GM18507 (cell line): ENCODE measurements at regions not wholly inside any gene's neighbourhood (a gene's known extent, or its start where the extent isn't known, plus 50 kb on each side); places are given as distances from the start of the nearest gene placed in this dataset.
"Not testable (repeated sequence)": the region's sequence is repeated elsewhere in the genome, so short reads cannot be mapped to it uniquely, and the experiment has no call there.

ENCODE experiments used
- DNase-seq: peaks from one replicate; pipeline ENCODE4 v3.0.0; 2011; ENCODE audit warnings: low read depth; ENCODE audit not compliant: insufficient read length; ENCODE audit errors: extremely low spot score
- FAIRE-seq: peaks from 2 replicates; lab custom pipeline; 2011; peaks lifted over from hg19 to GRCh38; lab: Jason Lieb, UNC

GRCh38 chr3:145904138-145904537, 256.8 kb downstream of the PLOD2 start:
- DNase-seq, result no peak
- no peak for FAIRE-seq

GRCh38 chr3:145906301-145906700, 254.7 kb downstream of the PLOD2 start:
- DNase-seq (no peak), FAIRE-seq (no peak)

- FAIRE-seq, result no peak
- no peak for DNase-seq
Measured at GRCh38 chr3:145906755-145907154, 254.2 kb downstream of the PLOD2 start.

GRCh38 chr3:145911016-145911415, 250.0 kb downstream of the PLOD2 start:
- FAIRE-seq, result no peak
- no peak for DNase-seq

- DNase-seq (no peak), FAIRE-seq (no peak)
Measured at GRCh38 chr3:145915787-145916186, 245.2 kb downstream of the PLOD2 start.

GRCh38 chr3:145927736-145928135, 233.2 kb downstream of the PLOD2 start:
- FAIRE-seq, DNase-seq: not testable (repeated sequence)

GRCh38 chr3:145936971-145937370, 224.0 kb downstream of the PLOD2 start:
- DNase-seq (no peak), FAIRE-seq (no peak)

GRCh38 chr3:145939431-145939830, 221.6 kb downstream of the PLOD2 start:
- FAIRE-seq (no peak), DNase-seq (no peak)

GRCh38 chr3:145942052-145942451, 218.9 kb downstream of the PLOD2 start:
- no peak for DNase-seq
- no peak for FAIRE-seq

GRCh38 chr3:145943952-145944351, 217.0 kb downstream of the PLOD2 start:
- no peak for FAIRE-seq
- DNase-seq, result no peak

GRCh38 chr3:145951441-145951840, 209.5 kb downstream of the PLOD2 start:
- DNase-seq (no peak), FAIRE-seq (no peak)

- no peak for FAIRE-seq
- DNase-seq, result no peak
Measured at GRCh38 chr3:145952536-145952935, 208.4 kb downstream of the PLOD2 start.

GRCh38 chr3:145953316-145953715, 207.7 kb downstream of the PLOD2 start:
- no peak for DNase-seq
- no peak for FAIRE-seq

GRCh38 chr3:145959457-145960088, 201.4 kb downstream of the PLOD2 start:
- FAIRE-seq, result no peak
- DNase-seq, result no peak

- DNase-seq (no peak), FAIRE-seq (no peak)
Measured at GRCh38 chr3:145963111-145963510, 197.9 kb downstream of the PLOD2 start.

- no peak for DNase-seq
- FAIRE-seq, result no peak
Measured at GRCh38 chr3:145967043-145967442, 193.9 kb downstream of the PLOD2 start.

- no peak for FAIRE-seq
Measured at GRCh38 chr3:145971186-145971585, 189.8 kb downstream of the PLOD2 start.

GRCh38 chr3:145972851-145973250, 188.1 kb downstream of the PLOD2 start:
- FAIRE-seq, result no peak

More at GRCh38 chr3:145971186-145971585, 189.8 kb downstream of the PLOD2 start:
- no peak for DNase-seq

GRCh38 chr3:145981056-145981455, 179.9 kb downstream of the PLOD2 start:
- FAIRE-seq (no peak), DNase-seq (no peak)

More at GRCh38 chr3:145972851-145973250, 188.1 kb downstream of the PLOD2 start:
- DNase-seq, result no peak

- FAIRE-seq (no peak), DNase-seq (no peak)
Measured at GRCh38 chr3:145983101-145983500, 177.9 kb downstream of the PLOD2 start.
